HL-60/S4 (cell line): ENCODE measurements at regions not wholly inside any gene's neighbourhood (a gene's known extent, or its start where the extent isn't known, plus 50 kb on each side); places are given as distances from the start of the nearest gene placed in this dataset.

ENCODE experiments used
- in situ Hi-C: fragments of 300-500 bp; cut with MboI; formaldehyde crosslinking; loops from 2 replicates; pipeline ENCODE4 v1.14.3; 2022; ENCODE audit warnings: low sequenced_read_pairs

GRCh38 chr5:158380661-158381060, 521.7 kb upstream of the CLINT1 start:
- in situ Hi-C loops, result no loop called here

GRCh38 chr5:158378931-158379330, 520.0 kb upstream of the CLINT1 start:
- in situ Hi-C loops, result no loop called here

- in situ Hi-C loops, result no loop called here
Measured at GRCh38 chr5:158376679-158377078, 517.7 kb upstream of the CLINT1 start.

GRCh38 chr5:158375531-158375930, 516.6 kb upstream of the CLINT1 start:
- in situ Hi-C loops, result no loop called here

GRCh38 chr5:158373608-158374395, 514.9 kb upstream of the CLINT1 start:
- in situ Hi-C loops, result no loop called here

- in situ Hi-C loops, result no loop called here
Measured at GRCh38 chr5:158369241-158369640, 510.3 kb upstream of the CLINT1 start.

- in situ Hi-C loops, result no loop called here
Measured at GRCh38 chr5:158368686-158369085, 509.7 kb upstream of the CLINT1 start.

- in situ Hi-C loops, result no loop called here
Measured at GRCh38 chr5:158364367-158364766, 505.4 kb upstream of the CLINT1 start.

GRCh38 chr5:158354958-158355357, 496.0 kb upstream of the CLINT1 start:
- in situ Hi-C loops, result no loop called here

GRCh38 chr5:158351485-158352125, 492.7 kb upstream of the CLINT1 start:
- in situ Hi-C loops, result no loop called here

GRCh38 chr5:158349987-158350386, 491.0 kb upstream of the CLINT1 start:
- in situ Hi-C loops, result no loop called here

- in situ Hi-C loops, result no loop called here
Measured at GRCh38 chr5:158344376-158344775, 485.4 kb upstream of the CLINT1 start.

GRCh38 chr5:158340608-158341007, 481.7 kb upstream of the CLINT1 start:
- in situ Hi-C loops, result no loop called here

GRCh38 chr5:158326256-158326655, 467.3 kb upstream of the CLINT1 start:
- in situ Hi-C loops, result no loop called here

GRCh38 chr5:158324236-158324635, 465.3 kb upstream of the CLINT1 start:
- in situ Hi-C loops, result no loop called here

- in situ Hi-C loops, result no loop called here
Measured at GRCh38 chr5:158322620-158323019, 463.7 kb upstream of the CLINT1 start.

- in situ Hi-C loops, result no loop called here
Measured at GRCh38 chr5:158320934-158321333, 462.0 kb upstream of the CLINT1 start.

- in situ Hi-C loops, result no loop called here
Measured at GRCh38 chr5:158320178-158320674, 461.3 kb upstream of the CLINT1 start.

GRCh38 chr5:158317507-158317906, 458.6 kb upstream of the CLINT1 start:
- in situ Hi-C loops, result no loop called here

GRCh38 chr5:158313733-158314464, 455.0 kb upstream of the CLINT1 start:
- in situ Hi-C loops, result no loop called here

- in situ Hi-C loops, result no loop called here
Measured at GRCh38 chr5:158313027-158313732, 454.2 kb upstream of the CLINT1 start.
